Dedifferentiated amniotic fluid mesenchymal stem cell (primary cell): ENCODE measurements at regions not wholly inside any gene's neighbourhood (a gene's known extent, or its start where the extent isn't known, plus 50 kb on each side); places are given as distances from the start of the nearest gene placed in this dataset.
A peak's percentile ranks its signal among the peaks of the same experiment; 100 is the strongest.
"Not testable (repeated sequence)": the region's sequence is repeated elsewhere in the genome, so short reads cannot be mapped to it uniquely, and the experiment has no call there.

ENCODE experiments used
- DNase-seq: peaks from one replicate; pipeline ENCODE4 v3.0.0-alpha.2; 2016; ENCODE audit errors: extremely low spot score

DNA sequence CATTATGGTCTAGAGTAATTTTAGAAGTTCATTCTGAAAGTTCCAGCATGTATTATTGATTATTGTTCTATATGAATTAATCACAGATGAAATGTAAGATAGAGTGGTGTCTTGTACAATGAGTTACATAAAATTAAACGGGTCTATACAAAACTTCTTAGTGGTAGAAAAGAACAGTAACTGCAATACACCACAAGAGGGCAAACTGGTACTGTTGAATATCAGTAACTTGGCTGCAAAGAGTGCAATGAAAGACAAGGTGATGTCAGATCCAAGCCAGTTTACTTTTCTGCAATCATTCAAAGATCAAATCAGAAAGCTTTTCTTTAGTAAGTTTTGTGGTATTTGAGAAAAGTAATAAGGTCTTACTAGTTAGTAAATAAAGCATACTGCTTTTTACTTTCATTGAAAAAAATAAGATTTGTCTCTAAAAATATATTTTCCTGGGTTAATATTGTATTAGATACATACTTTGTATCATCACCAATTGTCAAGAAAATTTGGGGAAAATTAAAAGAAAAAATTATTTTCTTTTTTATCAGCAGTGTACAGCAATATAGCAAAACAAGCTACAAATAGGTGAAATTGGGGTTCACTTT is 66.4 kb upstream of the BTG3 start:
- DNase-seq: peak; percentile 74

DNA sequence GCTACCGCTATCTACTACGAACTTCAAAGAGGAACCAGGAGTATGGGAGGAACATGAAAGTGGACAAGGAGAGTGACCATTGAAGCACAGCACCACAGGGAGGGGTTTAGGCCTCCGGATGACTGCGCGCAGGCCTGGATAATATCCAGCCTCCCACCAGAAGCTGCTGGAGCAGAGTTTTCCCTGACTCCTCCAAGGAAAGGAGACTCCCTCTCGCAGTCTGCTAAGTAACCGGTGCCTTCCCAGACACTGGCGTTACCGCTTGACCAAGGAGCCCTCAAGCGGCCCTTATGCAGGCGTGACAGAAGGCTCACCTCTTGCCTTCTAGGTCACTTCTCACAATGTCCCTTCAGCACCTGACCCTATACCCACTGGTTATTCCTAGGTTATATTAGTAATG is 64.2 kb upstream of the BTG3 start:
- DNase-seq: not testable (repeated sequence)

DNA sequence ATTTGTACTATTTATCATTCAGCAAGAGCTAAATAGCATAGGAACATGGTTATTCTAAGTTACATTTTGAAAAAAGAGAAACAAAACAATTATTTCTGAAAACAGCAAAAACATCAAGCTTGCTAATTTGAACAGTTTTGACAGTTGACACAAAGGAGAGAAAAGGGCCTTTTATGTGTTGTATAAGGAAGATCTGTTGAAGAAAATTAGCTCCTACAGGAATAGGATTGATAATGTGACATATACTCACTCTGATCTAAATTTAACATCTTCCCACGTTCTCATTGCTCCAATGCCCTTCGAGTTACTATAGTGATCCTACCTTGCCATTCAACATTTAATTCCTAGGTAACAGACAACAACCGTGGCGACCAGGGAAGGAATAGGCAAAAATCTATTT is 61.4 kb upstream of the BTG3 start:
- no peak for DNase-seq

DNA sequence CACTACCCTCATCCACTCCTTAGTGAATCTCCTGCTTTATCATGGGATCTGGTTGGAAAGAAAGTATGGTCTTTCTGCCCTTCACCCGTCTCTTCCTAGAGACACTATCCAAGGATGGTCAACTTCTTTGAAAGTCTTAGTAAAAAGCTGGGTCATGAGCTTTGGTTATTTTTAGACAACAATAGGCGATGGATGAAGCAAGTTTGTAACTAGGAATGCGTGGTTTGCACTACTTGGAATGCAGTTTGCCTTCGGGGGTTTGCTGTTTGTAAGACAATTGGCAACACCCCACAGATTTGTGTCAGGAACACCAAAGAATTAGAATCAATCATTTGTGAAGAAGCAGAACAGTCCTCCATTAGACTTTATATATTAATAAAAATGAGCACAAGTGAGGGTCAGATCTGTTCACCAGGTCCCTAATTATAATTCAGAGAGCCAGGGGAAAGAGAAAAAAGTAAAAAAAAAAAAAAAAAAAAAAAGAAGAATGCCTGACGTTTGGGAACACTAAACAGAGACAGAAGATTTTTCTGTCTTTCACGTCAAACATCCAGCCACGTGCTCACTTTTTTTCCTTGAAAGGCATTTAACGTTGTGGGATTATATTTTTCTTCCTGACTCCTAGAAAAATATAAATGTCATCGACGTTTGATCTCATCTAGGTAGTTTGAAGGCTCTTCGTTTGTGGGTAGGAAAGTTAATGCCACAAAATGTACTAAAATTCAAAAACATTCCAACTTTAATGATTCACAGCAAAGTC is 60.7 kb upstream of the BTG3 start:
- DNase-seq: peak; percentile 42

DNA sequence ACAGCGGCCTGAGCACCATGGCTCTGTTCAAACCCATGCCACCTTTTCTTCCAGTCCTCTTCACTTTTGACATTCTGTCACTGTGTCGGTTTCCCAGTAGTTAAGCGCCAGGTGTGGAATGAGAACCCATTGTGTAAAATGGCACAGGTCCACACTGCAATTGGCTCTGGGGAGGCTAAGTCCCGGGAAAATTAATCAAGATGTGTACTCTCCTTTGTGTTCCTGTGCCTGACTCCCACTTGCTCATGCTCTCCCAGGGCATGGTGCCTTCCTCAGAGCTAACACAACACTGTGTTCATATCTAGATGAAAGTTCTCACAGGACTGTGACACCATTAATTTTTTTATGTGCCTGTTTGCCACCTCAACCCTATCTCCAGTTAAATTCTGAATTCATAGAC is 59.0 kb upstream of the BTG3 start:
- no peak for DNase-seq

DNA sequence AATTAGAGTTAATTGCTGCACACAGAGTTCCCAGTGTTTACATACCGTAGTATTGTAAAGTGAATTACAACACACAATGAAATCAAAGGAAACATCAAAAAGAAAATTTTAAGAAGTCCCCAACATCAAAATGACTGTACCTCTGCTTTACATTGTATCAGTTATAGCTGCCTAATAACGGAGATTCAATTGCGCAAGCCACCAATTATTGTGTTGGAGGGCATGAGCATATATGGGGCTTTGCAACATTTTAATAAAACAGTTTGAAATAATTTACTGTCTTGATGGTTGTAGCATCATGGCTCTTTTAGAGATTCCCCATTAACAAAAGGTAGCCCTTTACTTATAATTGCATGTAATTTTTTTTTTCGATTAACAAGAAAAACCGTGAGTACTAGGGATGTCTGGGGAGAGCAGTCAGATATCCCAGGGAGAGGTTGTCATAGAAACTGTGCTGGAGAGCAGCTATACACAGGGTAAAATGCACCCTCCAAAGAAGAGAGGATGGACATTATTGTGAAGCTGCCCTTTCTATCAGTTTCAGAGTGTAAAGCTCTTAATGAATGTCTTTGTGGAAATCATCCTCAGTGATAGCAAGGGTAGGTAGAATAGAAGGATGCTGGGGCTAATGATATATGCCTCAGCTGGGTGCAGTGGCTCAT is 55.9 kb upstream of the BTG3 start:
- no peak for DNase-seq

DNA sequence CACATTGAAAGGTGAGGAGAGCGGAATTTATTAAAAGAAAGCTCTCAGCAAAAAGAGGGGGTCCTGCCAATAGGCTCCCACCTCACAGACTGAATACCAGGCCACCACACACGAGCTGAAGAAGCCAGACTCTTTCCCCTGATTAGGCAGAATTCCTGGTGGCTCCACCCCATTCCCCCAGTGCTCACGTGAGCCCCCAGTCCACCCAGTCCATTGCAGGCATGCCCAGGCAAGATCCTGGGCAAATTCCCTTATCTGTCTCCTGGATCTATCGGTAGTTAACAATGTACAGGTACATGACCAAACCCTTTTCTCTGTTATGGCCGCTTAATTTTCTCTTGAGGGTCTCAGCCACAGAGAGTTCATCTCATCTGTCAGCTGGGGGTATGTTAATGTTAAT is 54.6 kb upstream of the BTG3 start:
- DNase-seq: no peak
